ENCODE measurements at regions not wholly inside any gene's neighbourhood (a gene's known extent, or its start where the extent isn't known, plus 50 kb on each side); places are given as distances from the start of the nearest gene placed in this dataset.

- Histone ChIP-seq H3K79me2 (ENCODE audit: insufficient read depth, low read length) (no peaks in the 10 kb centered on the region), H2AFZ (ENCODE audit: low read depth, low read length, poor library complexity, severe bottlenecking) (no peak overlapping the region), H3K36me3 (ENCODE audit: control insufficient read depth in 1 of 2, insufficient read depth in 2 of 2, low read length in 2 of 2) (no peaks in the 10 kb centered on the region), H4K20me1 (ENCODE audit: insufficient read depth) (no peaks in the 10 kb centered on the region), H3K4me3 (replicated peaks in 1 of 2; ENCODE audit: low read depth in 1 of 2, low read length in 2 of 2) (no peak overlapping the region), H3K4me2 (ENCODE audit: low read length) (no peak overlapping the region), H3K9me3 (ENCODE audit: control insufficient read depth in 1 of 2, insufficient read depth in 1 of 2, low read depth in 1 of 2, low read length in 2 of 2) (no peaks in the 10 kb centered on the region), H3K4me1 (ENCODE audit: control insufficient read depth in 1 of 2, insufficient read depth in 2 of 2, low read length in 2 of 2) (peaks cover 0 to 5% of the 10 kb centered on the region in 2 experiments; a peak in 1 of 4 replicates), H3K9ac (ENCODE audit: low read length) (no peak overlapping the region), H3K27ac (ENCODE audit: low read depth, low read length) (no peak overlapping the region), H3K27me3 (ENCODE audit: insufficient read depth, low read length) (no peaks in the 10 kb centered on the region), H3K9me2 (ENCODE audit: insufficient read depth) (no peaks in the 10 kb centered on the region)
- intact Hi-C loops (cut with micrococcal nuclease), result no loop called here
- no TSS peak for BruUV-seq (replicated peaks)
- ATAC-seq, result no peak
- ChIA-PET POLR2A (no interaction called here), CTCF (no interaction called here), RAD21 (ENCODE audit: low non-redundant PET in 1 of 2, low total read pairs in 2 of 2, uncharacterized antibody in 2 of 2, unreplicated experiment in 2 of 2) (no interaction called here)
- DNase-seq (ENCODE audit: low read depth, low spot score), result no peak
- TF ChIP-seq, protein P1, sequence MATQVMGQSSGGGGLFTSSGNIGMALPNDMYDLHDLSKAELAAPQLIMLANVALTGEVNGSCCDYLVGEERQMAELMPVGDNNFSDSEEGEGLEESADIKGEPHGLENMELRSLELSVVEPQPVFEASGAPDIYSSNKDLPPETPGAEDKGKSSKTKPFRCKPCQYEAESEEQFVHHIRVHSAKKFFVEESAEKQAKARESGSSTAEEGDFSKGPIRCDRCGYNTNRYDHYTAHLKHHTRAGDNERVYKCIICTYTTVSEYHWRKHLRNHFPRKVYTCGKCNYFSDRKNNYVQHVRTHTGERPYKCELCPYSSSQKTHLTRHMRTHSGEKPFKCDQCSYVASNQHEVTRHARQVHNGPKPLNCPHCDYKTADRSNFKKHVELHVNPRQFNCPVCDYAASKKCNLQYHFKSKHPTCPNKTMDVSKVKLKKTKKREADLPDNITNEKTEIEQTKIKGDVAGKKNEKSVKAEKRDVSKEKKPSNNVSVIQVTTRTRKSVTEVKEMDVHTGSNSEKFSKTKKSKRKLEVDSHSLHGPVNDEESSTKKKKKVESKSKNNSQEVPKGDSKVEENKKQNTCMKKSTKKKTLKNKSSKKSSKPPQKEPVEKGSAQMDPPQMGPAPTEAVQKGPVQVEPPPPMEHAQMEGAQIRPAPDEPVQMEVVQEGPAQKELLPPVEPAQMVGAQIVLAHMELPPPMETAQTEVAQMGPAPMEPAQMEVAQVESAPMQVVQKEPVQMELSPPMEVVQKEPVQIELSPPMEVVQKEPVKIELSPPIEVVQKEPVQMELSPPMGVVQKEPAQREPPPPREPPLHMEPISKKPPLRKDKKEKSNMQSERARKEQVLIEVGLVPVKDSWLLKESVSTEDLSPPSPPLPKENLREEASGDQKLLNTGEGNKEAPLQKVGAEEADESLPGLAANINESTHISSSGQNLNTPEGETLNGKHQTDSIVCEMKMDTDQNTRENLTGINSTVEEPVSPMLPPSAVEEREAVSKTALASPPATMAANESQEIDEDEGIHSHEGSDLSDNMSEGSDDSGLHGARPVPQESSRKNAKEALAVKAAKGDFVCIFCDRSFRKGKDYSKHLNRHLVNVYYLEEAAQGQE (IDR thresholded peaks at IDR 0.05; ENCODE audit: low read depth), result no peak
- TF ChIP-seq RAD21 (IDR thresholded peaks at IDR 0.05; ENCODE audit: low read depth) (no peak), POLR2A (IDR thresholded peaks at IDR 0.05; ENCODE audit: borderline replicate concordance, extremely low read depth, insufficient read depth, insufficient read length) (no peak), CBX3 (IDR thresholded peaks at IDR 0.05; ENCODE audit: low read depth) (no peak), ZNF274 (IDR thresholded peaks at IDR 0.05; ENCODE audit: low read depth, low read length) (no peak), YY1 (IDR thresholded peaks at IDR 0.05; ENCODE audit: extremely low read depth, insufficient replicate concordance, low read depth, low read length) (no peak), SP1 (IDR thresholded peaks at IDR 0.05; ENCODE audit: low read depth) (no peak), ELF1 (IDR thresholded peaks at IDR 0.05; ENCODE audit: borderline replicate concordance, low read depth) (no peak), FOSL1 (IDR thresholded peaks at IDR 0.05; ENCODE audit: low read depth) (no peak), POLR2AphosphoS5 (IDR thresholded peaks at IDR 0.05; ENCODE audit: low read depth, low read length) (no peak), EZH2 (IDR thresholded peaks at IDR 0.05) (no peak), CEBPB (IDR thresholded peaks at IDR 0.05; ENCODE audit: low read depth) (no peak), EZH2phosphoT487 (IDR thresholded peaks at IDR 0.05; ENCODE audit: borderline replicate concordance) (no peak), EGR1 (IDR thresholded peaks at IDR 0.05; ENCODE audit: low read depth) (no peak), TCF7L2 (IDR thresholded peaks at IDR 0.05; ENCODE audit: borderline replicate concordance, extremely low read depth, insufficient read depth, insufficient read length) (no peak), SIN3A (IDR thresholded peaks at IDR 0.05; ENCODE audit: low read depth) (no peak)
- TF ChIP-seq, protein P2, sequence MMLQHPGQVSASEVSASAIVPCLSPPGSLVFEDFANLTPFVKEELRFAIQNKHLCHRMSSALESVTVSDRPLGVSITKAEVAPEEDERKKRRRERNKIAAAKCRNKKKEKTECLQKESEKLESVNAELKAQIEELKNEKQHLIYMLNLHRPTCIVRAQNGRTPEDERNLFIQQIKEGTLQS (IDR thresholded peaks at IDR 0.05), result no peak
- TF ChIP-seq, protein P3, sequence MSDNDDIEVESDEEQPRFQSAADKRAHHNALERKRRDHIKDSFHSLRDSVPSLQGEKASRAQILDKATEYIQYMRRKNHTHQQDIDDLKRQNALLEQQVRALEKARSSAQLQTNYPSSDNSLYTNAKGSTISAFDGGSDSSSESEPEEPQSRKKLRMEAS (IDR thresholded peaks at IDR 0.05), result no peak
Observed at GRCh38 chr5:74266836-74267235, 373.7 kb downstream of the ENC1 start.
